Fibroblast of the conjunctiva (primary cell): ENCODE measurements at regions not wholly inside any gene's neighbourhood (a gene's known extent, or its start where the extent isn't known, plus 50 kb on each side); places are given as distances from the start of the nearest gene placed in this dataset.
"Not testable (repeated sequence)": the region's sequence is repeated elsewhere in the genome, so short reads cannot be mapped to it uniquely, and the experiment has no call there.

Experiments used
- DNase-seq: peaks from one replicate; pipeline ENCODE4 v3.0.0-alpha.2; 2010; ENCODE audit warnings: low read depth

DNA sequence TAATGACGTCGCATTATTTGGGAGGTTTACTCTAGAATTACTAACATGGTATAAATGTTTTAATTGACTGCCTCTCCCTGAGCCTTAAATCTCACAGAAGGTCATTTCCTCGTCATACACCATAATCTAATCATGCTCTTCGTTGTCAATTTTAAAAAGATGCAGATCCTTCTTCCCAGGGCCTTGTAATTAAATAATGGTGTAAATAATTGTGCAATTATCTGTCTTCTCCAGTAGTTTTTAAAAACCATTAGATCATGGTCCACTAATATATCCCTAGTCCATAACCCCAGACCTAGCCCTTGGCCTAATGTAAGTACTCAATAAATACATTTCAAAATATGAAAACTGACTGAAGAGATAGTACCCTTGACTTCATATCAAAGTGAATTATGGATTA is 181.5 kb upstream of the GNAI1 start:
- no peak for DNase-seq

DNA sequence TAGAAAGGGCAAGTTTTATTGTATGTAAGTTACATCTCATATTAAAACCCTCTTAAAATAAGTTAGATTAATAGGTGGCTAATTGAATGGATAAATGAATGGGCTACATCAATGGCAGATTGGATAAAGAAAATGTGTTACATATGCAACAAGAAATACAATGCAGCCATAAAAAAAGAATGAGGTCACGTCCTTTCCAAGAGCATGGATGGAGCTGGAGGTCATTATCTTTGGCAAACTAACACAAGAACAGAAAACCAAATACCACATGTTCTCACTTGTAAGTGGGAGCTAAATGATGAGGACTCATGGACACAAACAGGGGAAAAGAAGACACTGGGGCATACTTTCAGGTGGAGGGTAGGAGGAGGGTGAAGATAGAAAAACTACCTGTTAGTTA is 182.2 kb upstream of the GNAI1 start:
- no peak for DNase-seq

DNA sequence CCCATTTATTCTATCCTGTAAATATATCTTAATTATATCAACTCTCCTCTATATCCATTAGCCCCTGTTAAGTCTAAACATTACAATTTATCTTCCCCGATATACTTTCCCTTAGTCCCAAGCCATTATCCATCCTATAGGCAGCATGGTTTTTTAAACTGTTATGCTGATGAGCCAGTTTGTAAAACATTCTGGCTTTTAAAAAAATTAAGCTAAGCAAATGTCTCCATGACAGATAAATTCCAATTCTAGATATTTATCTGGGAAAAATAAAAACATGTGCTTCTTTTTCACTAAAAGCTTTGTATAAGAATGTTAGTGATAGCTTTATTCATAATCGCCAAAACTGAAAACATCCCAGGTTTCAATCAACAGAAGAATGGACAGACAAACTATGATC is 183.2 kb upstream of the GNAI1 start:
- DNase-seq = no peak

DNA sequence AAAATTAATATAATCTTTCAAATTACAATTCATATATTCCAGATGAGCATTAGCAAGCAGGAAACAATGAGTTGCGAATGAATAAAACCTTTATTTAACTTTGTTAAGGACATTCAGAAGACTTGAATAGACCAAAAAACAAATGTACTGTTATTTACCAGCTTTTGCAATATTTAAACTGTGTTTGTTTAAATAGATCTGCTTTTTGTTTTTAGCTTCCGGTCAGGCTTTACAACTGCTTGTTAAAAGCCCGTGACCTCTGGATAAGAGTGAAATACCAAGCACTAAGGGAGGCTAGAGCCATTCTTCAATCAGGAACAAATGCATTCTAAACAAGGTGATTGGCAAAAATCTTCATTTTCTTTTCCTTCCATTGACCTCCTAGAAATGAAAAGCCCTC is 184.9 kb upstream of the GNAI1 start:
- no peak for DNase-seq

DNA sequence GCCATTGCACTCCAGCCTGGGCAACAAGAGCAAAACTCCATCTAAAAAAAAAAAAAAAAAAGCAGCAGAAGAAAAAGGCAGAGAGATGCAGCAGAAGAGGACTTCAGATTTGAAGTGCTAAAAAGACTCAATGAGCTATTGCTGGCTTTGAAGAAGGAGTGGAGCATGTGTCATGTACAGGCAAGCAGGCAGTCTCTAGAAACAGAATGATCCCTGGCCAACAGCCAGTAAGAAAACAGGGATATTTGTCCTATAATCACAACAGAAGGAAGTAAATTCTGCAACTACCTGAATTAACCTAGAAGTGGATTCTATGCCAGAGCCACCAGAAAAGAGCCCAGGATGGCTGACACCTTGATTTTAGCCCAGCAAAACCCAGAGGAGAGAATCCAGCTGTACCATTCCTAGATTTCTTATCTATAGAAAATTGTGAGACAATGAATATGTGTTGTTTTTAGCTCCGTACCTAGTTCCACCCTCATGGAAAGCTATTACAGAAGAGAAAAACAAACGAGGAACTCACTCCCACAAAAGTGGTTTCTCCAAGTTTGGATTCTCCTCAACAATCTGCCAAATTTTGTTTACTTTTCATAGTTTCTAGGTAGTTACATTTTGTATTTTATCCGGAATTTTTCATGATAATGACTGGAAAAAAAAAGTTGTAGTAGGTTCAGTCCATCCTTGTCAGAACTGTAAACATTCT is 198.2 kb upstream of the GNAI1 start:
- no peak for DNase-seq

DNA sequence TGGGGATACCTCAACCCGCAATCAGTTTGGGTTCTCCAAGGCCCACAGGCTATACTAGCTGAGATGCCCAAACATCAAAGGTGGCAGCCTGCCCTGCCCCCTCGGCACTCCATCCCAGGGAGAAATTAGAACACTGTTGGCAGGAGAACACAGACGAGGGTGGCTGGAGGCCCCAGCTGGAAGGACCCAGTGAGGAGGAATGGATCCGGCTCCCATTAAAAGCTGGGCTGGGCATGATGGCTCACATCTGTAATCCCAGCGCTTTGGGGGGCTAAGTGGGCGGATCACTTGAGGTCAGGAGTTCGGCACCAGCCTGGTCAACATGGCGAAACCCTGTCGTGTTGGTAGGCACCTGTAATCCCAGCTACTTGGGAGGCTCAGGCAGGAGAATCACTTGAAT is 199.9 kb upstream of the GNAI1 start:
- no peak for DNase-seq

DNA sequence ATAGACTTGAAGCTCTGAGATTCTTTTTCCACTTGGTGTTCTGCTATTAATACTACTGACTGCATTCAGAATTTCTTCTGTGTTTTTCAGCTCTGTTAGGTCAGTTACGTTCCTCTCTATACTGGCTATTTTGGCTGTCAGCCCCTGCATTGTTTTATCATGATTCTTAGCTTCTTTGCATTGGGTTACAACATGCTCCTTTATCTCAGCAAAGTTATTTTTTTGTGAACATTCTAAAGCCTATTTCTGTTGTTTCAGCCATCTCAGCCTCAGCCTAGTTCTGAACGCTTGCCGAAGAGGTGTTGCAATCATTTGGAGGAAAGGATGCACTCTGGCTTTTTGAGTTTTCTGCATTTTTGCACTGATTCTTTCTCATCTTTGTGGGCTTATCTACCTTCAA is 201.5 kb upstream of the GNAI1 start:
- peak; percentile 72 for DNase-seq

DNA sequence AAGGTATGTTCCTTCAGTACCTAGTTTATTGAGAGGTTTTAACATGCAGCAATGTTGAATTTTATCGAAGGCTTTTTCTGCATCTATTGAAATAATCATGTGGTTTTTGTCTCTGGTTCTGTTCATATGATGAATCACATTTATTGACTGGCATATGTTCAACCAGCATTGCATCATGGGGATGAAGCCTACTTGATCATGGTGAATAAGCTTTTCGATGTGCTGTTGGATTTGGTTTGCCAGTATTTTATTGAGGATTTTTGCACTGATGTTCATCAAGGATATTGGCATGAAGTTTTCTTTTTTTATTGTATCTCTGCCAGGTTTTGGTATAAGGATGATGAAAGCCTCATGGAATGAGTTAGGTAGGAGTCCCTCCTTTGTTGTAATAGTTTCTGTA is 204.0 kb upstream of the GNAI1 start:
- DNase-seq = peak; percentile 29

DNA sequence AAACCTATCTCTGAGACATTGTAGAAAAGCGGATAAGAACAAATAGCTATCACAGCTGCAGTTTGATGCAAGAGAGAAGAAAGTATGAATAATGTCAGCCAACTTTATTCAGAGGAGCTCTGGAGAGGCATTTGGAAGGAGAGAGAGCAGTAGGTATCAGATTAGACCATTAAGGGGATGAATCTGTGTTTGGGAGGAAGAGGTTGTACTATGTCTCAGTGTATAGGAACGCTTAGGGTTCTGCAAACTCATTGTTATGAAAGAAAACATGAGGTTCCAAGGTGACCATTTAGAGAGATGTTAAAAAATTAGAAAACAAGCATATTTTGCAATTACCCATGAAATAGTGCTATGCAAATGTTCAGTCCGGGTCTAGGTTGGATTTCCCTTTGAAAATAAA is 207.5 kb upstream of the GNAI1 start:
- no peak for DNase-seq

DNA sequence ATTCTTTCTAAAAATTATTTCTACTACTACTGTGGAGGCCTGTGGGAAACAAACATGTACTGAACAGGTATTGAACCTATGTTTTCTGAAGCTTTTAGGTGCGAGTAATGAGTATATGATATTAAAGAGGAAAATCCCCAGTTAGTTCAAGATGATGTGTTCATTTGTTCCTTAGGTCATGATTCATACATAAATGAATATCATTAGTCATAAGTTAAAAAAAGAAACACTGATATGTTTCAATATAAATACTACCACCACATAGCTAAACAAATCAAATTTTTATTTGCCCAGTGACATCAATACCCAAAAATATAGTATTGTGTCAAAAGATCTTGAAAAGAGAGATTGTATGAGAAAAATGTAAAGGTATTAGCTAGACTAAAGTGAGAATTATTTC is 210.7 kb upstream of the GNAI1 start:
- DNase-seq = no peak

DNA sequence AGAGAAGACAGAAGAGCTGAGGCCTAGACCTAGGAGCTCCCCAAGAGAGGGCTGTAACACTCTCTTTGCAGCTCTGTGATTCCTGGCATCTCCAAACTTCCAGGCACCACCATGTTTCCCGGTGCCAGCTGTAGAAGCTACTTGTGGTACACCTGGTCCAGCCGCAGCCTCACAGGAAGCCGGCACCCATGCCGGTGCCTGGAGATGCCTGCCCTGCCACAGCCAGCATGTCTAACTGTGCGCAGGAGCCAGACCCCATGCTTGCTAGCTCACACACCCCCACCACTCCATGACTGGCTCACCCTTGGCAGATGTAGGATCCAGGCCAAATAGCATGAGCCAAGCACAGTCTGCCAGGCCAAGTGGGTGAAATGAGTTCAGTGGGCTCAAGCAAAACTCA is 211.7 kb upstream of the GNAI1 start:
- DNase-seq = no peak

DNA sequence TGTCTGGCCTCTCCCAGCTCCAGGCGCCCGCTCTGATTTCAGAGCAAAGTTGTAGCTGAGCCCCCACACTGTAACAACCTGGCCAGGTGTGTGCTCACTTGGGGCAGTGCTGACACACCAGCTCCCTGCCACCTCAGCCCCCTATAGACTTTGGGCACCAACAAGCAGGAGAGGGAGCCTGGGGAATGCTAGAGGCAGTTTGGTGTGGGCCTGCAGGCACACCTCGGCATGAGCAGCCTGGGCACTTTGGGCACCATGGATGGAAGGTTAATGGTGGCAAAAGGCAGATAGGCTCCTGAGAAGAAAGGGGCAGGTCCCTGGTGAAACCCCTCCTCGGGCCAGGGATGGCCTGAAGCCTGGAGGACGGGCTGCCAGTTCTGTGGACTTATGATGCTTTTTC is 212.7 kb upstream of the GNAI1 start:
- no peak for DNase-seq

DNA sequence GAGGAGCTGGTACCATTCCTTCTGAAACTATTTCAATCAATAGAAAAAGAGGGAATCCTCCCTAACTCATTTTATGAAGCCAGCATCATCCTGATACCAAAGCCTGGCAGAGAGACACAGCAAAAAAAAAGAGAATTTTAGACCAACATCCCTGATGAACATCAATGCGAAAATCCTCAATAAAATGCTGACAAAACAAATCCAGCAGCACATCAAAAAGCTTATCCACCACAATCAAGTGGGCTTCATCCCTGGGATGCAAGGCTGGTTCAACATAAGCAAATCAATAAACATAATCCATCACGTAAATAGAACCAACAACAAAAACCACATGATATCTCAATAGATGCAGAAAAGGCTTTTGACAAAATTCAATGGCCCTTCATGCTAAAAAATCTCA is 216.0 kb upstream of the GNAI1 start:
- DNase-seq = not testable (repeated sequence)

DNA sequence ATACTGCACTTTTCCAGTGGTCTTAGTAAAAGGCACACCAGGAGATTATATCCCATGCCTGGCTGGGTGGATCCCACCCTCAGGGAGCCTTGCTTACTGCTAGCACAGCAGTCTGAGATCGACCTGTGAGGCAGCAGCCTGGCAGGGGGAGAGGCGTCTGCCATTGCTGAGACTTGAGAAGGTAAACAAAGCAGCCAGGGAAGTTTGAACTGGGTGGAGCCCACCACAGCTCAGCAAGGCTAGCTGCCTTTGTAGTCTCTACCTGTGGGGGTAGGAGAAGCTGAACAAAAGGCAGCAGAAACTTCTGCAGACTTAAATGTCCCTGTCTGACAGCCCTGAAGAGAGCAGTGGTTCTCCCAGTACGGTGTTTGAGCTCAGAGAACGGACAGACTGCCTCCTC is 219.3 kb upstream of the GNAI1 start:
- DNase-seq = not testable (repeated sequence)

DNA sequence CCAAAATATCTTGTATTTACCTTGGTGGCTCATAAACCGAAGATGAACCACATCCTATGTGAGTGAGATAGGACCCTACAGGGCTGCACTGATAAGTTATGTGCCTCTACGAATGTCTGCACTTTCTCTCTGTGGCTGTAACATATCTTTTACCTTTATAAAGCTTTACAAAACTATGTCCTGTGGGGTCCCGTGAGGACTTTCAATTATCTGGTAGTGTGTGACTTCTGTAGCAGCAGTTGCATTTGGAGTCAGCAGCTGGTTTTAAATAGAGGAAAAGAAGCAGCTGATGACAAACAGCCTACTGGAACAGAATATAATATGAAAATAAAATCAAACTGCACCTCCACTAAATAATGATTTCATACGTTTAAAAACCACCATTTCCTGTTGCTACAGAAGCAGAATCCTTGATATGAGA is 222.4 kb upstream of the GNAI1 start:
- no peak for DNase-seq

DNA sequence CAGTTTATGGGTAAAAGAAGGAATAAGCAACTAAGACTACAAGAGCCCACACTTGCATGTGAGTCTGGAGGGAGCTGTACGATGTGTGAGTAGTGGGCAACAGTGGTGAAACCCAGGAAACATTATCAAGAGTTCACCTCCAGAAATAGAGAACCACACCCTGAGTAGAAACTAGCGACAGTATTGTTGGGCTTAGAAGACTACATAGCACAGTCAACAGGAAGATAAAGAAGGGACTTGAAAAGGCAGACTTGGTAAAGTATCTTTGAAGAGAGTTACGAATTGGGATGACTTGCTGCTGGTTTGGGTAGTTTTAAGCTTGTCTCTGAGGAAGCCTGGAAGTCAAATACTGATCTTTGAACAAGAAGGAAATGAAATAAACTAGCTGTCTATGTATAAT is 223.2 kb upstream of the GNAI1 start:
- DNase-seq = no peak

DNA sequence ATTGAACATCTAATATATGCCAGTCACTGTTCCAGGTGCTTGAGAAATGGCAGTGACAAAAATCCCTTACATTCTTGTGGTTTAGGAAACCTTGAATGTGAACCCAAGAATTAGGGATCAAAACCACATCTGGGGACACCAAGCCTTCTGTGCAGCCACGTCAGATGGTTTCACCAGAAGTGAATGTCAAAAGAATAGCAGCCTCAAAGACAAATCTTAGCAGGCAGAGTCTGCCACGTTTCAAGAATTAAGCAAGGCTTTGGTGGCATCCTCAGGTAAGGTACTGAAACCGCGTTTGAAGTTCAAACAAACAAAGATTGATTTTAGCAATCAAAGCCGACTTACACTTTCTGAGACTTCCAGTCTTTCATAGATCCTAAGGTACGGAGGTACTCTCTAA is 225.5 kb upstream of the GNAI1 start:
- no peak for DNase-seq

DNA sequence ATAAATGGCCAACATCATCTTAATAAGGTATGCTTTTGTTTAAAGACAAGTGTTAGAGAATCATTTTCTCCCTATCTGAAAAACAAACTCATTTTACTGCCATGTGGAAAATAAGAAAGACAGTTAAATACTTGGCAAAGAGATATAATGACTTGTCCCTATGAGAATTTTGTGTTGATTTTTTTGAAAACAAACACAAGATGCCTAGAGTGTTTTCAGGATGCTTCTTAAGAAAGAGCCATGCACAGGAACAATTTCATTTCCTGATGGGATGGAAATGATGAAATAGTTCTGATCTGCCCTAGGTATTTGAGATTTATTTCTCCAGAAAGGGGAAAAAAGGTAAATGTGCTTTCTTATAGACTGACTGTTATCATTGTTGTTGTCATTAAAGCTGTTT is 237.5 kb upstream of the GNAI1 start:
- no peak for DNase-seq

DNA sequence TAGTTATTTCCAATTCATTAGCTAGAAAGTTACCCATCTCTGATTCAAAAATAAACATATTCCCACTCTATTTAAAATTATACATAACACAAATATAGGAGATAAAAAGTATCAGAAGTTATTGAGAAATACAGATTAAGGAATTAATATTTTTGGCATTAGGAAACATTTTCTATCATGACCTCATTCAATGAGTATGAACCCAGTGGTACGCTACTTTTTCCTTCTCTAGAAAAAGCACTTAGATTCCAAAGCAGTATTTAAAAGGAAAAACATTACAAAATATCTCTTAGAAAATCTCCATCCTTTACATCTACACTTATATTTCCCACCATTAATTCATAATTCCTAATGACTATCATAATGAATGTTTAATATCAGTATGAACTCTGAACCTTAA is 240.6 kb upstream of the GNAI1 start:
- DNase-seq = no peak

DNA sequence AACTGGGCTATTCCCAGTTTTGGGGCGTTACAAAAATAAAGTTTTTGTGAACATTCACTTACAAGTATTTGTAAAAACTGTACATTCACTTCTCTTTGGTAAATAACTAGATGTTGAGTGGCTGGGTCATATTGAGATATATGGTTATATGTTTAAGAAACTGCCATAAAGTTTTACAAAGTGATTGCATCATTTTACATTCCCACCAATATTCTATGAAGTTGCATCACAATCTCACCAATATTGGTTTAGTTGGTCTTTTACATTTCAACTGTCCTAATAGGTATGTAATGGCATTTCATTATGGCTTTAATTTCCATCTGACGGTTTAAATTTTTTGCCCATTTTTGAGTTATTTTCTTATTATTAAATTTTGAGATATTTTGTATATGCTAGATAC is 251.7 kb upstream of the GNAI1 start:
- no peak for DNase-seq

DNA sequence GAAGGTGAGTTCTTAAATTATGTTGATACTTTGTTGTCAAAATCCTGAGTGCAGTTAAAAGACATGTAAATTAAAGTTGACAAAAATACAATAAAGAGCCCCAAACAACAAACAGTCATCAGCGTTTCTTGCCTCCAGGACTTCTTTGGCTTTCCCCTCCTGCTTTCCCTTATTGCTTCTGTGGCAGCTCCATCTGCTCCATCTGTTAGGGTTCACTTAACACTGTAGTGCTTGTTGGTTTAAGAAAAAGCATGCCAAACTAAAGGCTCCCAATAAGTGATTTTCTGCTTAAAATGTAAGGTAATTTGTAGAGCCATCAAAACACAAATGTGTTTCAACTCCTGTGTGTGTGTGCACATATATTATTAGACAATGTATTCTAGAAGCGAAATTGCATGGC is 254.3 kb upstream of the GNAI1 start:
- DNase-seq = no peak

DNA sequence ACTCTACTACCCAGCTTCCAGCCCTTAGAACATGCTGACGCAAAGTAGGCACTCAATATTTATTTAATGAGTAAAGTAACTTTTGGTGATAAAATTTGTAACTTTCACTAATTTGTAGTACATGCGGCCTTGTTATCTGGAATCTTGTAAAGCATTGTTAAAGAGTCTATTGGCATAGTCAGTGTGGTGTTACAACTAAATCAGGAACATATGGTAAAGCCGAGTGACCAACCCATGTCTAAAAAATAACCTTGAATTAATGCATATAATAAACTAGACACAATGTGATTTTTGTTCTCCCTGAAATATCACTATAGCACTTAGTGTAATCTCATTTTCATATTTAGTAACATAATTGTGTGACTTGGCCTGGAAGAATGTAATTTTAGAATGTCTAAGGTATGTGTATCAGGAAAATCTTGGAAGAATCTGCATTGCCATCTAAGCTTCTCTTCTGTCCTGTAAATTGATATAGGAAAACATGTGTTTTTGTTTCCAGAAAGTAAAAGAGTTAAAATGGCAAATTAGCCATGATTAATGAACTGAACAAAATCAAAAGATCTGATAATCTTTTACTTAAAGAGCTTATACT is 256.7 kb upstream of the GNAI1 start:
- no peak for DNase-seq

DNA sequence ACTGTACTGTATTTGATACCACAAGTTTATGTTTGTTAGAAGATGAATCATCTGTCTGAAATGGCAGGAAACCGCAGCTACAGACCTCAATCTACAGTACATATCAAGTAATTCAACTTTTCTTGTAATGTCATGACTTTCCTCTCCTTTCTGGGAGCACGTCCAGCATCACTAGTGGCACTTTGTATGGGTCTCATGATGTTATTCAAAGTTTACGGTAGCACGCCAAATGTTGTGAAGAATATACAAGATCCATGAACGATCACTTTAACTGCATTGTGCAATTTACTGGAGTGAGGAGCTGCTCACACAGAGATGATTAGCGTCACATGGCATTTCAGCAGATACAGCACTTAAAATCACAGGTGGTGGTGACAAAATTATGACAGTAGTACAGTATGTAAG is 257.8 kb upstream of the GNAI1 start:
- DNase-seq = peak; percentile 78

DNA sequence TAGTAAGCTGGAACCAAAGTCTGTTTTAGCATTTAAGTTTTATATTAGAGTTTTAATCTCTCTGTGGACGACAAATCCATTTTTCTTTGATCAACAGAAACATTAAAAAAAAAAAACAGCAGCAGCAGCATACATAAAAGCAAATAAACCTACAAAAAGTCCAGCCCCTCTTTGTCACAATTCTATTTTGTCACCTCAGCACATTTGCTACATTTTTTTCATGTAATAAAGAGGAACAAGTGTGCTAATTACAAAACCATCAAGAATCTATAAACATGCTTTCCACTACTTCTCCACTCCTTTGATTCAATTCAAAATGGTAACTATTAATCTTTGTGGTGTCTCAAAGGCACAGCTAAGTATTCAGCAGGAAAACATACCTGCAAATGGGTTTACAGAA is 259.8 kb upstream of the GNAI1 start:
- DNase-seq = no peak
